GM18505 (cell line): ENCODE measurements at regions not wholly inside any gene's neighbourhood (a gene's known extent, or its start where the extent isn't known, plus 50 kb on each side); places are given as distances from the start of the nearest gene placed in this dataset.
"Not testable (repeated sequence)": the region's sequence is repeated elsewhere in the genome, so short reads cannot be mapped to it uniquely, and the experiment has no call there.

ENCODE experiments used
- ATAC-seq: cut with Tn5 transposase; IDR thresholded peaks from one replicate; pipeline ENCODE4 v1.9.1; 2021; ENCODE audit not compliant: unreplicated experiment
- POLR2A ChIP-seq: IDR thresholded peaks from 4 replicates; pipeline ENCODE4 v1.6.1; 2011; ENCODE audit warnings: borderline replicate concordance; ENCODE audit not compliant: insufficient read depth, insufficient read length; ENCODE audit errors: extremely low read depth

- ATAC-seq: no peak
- TF ChIP-seq POLR2A: no peak
Measured at GRCh38 chr6:141992109-141992508, 140.6 kb upstream of the GJE1 start.

DNA sequence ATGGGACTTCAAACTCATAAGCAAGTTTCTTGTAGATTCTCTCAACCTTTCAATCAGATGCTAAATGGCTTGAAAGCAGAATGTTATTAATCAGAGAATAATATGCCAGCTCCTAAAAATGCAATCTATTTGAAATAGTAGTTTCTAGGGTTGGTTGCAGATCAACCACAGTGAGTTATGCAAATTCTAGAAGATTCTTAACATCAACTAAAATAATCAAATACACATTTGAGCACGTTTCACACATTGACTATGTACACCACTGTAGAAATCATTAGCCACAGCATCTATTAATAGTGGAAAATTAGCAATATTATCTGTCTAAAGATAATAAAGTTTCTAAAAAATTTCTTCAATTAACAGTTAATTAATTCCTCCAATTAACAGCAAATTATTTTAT, 141.9 kb upstream of the GJE1 start:
- no peak for ATAC-seq
- TF ChIP-seq POLR2A: no peak

DNA sequence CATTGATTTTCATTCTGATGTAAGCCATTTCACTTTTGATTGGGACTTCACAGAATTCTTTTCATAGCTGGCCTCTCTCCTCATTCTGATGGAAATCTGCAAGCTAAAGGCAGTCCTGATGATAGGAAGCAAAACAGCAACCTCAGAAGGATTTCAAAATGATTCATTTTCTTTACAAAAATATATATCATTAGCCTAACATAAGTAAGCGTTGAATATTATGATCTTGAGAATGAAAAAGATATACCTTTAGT, 143.1 kb upstream of the GJE1 start:
- no peak for TF ChIP-seq POLR2A
- no peak for ATAC-seq

- TF ChIP-seq POLR2A: no peak
Measured at GRCh38 chr6:141988954-141989705, 143.6 kb upstream of the GJE1 start.

GRCh38 chr6:141988327-141988726, 144.4 kb upstream of the GJE1 start:
- ATAC-seq: no peak
- TF ChIP-seq POLR2A: no peak

More at GRCh38 chr6:141988954-141989705, 143.6 kb upstream of the GJE1 start:
- peak; percentile 68 for ATAC-seq

- ATAC-seq: no peak
- TF ChIP-seq POLR2A: no peak
Measured at GRCh38 chr6:141986457-141986856, 146.3 kb upstream of the GJE1 start.

DNA sequence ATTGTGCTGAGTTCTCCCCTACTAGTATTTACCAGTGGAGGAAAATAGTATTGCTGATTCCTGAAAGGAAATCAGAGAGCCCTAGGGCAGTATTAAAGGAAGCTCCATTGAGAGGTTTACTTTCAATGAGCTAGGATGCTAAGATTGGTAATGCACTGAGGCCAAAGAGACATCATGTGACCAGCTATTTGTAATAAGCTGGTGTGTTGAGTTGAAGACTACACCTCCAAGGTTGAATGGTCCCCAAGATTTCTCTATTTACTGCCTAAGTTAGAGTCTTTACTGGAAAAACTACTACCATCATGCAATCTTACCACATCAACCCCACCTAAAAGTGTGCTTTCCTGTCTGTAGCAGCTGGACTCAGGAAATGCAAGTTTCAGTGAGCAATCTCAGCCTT, 151.5 kb upstream of the GJE1 start:
- no peak for TF ChIP-seq POLR2A
- no peak for ATAC-seq

DNA sequence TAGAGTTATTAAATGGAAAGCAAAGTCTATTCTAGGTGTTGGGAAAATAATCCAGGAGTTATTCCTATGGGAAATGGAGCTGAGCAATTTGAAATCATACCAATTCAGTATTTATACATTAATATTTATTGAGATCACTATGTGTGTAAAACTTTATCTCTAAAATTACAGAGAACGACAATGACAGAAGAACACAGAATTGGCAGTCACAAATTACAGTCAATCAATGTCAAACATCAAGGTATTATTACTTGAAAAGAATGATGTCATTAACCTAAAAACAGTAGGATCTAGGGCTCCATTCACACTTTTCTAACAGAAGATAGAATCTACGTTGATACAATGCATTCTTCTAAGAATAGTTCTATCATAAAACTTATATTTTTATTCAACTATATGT, 154.9 kb upstream of the GJE1 start:
- TF ChIP-seq POLR2A: no peak
- ATAC-seq: no peak

DNA sequence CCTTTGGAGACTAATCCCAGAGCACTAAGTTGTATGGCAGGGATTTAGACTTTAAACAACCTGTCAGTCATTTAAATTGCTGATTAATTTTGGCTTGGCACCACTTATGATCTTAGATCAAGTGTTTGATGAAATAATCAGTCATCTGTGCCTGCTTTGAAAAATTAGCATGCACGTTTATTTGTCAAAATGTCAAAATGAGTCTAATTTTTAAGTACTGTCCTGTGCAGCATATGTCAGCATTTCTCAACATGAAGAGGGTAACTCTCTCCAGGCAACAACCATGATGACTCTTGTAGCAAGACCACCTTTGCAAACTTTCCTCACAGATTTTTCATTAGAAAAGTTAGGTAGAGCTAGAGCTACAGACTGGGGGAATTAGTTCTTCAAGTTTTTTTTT, 155.7 kb upstream of the GJE1 start:
- ATAC-seq: no peak
- TF ChIP-seq POLR2A: no peak

DNA sequence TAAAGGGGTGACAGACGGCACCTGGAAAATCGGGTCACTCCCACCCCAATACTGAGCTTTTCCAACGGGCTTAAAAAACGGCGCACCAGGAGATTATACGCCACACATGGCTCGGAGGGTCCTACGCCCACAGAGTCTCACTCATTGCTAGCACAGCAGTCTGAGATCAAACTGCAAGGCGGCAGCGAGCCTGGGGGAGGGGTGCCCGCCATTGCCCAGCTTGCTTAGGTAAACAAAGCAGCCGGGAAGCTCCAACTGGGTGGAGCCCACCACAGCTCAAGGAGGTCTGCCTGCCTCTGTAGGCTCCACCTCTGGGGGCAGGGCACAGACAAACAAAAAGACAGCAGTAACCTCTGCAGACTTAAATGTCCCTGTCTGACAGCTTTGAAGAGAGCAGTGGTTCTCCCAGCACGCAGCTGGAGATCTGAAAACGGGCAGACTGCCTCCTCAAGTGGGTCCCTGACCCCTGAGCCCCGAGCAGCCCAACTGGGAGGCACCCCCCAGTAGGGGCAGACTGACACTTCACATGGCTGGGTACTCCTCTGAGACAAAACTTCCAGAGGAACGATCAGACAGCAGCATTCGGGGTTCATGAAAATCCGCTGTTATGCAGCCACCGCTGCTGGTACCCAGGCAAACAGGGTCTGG, 162.8 kb upstream of the GJE1 start:
- ATAC-seq: not testable (repeated sequence)

- no peak for TF ChIP-seq POLR2A
- ATAC-seq: no peak
Measured at GRCh38 chr6:141969201-141969600, 163.5 kb upstream of the GJE1 start.

DNA sequence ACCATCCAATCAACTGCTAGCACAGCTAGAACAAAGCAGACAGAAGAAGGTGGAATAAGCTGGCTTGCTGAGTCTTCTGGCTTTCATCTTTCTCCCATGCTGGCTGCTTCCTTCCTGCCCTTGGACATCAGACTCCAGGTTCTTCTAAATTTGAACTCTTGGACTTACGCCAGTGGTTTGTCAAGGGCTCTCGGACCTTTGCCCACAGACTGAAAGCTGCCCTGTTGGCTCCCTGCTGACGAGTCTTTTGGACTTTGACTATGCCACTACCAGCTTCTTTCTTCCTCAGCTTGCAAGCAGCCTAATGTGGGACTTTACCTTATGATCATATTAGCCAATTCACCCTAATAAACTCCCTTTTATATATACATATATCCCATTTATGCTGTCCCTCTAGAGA, 164.1 kb upstream of the GJE1 start:
- TF ChIP-seq POLR2A: no peak
- ATAC-seq: no peak

DNA sequence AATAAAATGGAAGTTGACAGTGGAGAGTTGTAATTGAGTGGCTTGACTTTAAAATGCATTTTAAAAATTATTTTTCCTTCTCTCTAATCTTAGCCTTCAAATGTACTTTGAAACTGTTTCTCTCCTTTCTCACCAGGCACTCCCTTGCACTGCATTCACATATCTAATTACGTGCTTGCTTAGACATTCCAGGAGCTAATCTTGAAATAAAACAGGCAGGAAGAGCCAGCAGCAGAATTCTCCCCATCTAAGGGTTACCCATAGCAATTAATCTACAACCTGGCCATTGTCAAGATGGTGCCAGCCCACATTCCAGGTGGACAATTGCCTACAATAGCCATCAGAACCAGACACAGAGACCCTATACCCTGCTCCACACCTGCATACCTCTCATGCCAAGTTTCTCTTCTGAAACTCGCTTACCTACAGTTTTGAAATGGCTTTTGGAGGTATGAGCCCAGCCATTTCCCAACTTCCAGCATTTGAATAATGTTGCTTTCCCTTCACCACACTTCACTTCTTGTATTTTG, 167.6 kb upstream of the GJE1 start:
- ATAC-seq: no peak
- TF ChIP-seq POLR2A: no peak

DNA sequence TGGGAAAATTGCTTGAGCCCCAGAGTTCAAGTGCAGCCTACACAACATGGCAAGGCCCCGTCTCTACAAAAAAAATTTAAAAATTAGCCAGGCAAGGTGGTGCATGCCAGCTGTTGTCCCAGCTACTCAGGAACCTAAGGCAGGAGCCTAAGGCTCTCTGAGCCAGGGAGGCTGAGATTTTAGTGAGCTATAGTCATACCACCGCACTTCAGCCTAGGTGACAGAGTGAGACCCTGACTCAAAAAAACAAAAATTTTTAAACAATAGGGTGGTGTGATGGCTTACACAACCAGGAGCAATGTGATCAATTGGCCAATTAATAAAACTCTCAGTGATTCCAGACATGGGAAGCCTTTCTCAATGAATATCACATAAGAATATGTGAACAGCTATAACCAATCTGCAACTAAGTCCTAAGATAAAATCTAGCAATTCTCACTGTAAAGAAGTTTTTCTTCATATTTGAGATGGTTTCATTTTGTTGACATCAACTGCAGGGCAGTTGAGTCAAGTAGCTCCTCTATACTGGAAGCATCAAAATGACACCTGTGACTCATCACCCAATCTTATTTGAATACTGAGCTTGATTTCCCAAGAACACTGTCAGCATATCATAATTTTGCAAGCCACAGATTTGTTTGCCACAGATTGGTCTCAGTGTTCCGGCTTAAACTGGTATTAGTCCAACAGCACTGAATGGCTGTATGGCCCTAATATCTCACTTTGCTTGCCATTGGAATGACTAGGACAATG, 169.0 kb upstream of the GJE1 start:
- no peak for TF ChIP-seq POLR2A
- no peak for ATAC-seq
